ENCODE measurements at regions not wholly inside any gene's neighbourhood (a gene's known extent, or its start where the extent isn't known, plus 50 kb on each side); places are given as distances from the start of the nearest gene placed in this dataset.

- no CpG with 5 or more reads among the region's 5 CpGs for WGBS (ENCODE audit: insufficient coverage, insufficient read length)
- no peak for DNase-seq (ENCODE audit: low read depth, low spot score)
- H3K4me3 ChIP-seq (ENCODE audit: low read length) = no peak overlapping the region
- H3K9me3 ChIP-seq (ENCODE audit: control insufficient read depth, insufficient read depth, low read length) = no peaks in the 10 kb centered on the region
- no peaks in the 10 kb centered on the region for H3K27me3 ChIP-seq (ENCODE audit: control insufficient read depth, insufficient read depth, low read length)
- H3K36me3 ChIP-seq (ENCODE audit: control insufficient read depth, insufficient read depth, low read length) = no peaks in the 10 kb centered on the region
- no peak overlapping the region for H3K27ac ChIP-seq (ENCODE audit: low read length)
- no peaks in the 10 kb centered on the region for H3K4me1 ChIP-seq (ENCODE audit: control insufficient read depth, insufficient read depth, low read length)
Observed at GRCh38 chr5:138702166-138703077, 50.8 kb upstream of the CTNNA1 start.

GRCh38 chr5:138701678-138702077, 51.5 kb upstream of the CTNNA1 start:
- Histone ChIP-seq H3K9me3 (ENCODE audit: control insufficient read depth, insufficient read depth, low read length) (no peaks in the 10 kb centered on the region), H3K36me3 (ENCODE audit: control insufficient read depth, insufficient read depth, low read length) (no peaks in the 10 kb centered on the region), H3K4me3 (ENCODE audit: low read length) (no peak overlapping the region), H3K27ac (ENCODE audit: low read length) (no peak overlapping the region), H3K27me3 (ENCODE audit: control insufficient read depth, insufficient read depth, low read length) (no peaks in the 10 kb centered on the region), H3K4me1 (ENCODE audit: control insufficient read depth, insufficient read depth, low read length) (no peaks in the 10 kb centered on the region)
- WGBS (ENCODE audit: insufficient coverage, insufficient read length) = no CpG with 5 or more reads among the region's 3 CpGs
- no peak for DNase-seq (ENCODE audit: low read depth, low spot score)

GRCh38 chr5:138700581-138701362, 52.5 kb upstream of the CTNNA1 start:
- no CpG with 5 or more reads among the region's 8 CpGs for WGBS (ENCODE audit: insufficient coverage, insufficient read length)
- Histone ChIP-seq H3K4me1 (ENCODE audit: control insufficient read depth, insufficient read depth, low read length) (no peaks in the 10 kb centered on the region), H3K27ac (ENCODE audit: low read length) (no peak overlapping the region), H3K36me3 (ENCODE audit: control insufficient read depth, insufficient read depth, low read length) (no peaks in the 10 kb centered on the region), H3K9me3 (ENCODE audit: control insufficient read depth, insufficient read depth, low read length) (no peaks in the 10 kb centered on the region), H3K4me3 (ENCODE audit: low read length) (no peak overlapping the region), H3K27me3 (ENCODE audit: control insufficient read depth, insufficient read depth, low read length) (no peaks in the 10 kb centered on the region)
- no peak for DNase-seq (ENCODE audit: low read depth, low spot score)

GRCh38 chr5:138699482-138699881, 53.7 kb upstream of the CTNNA1 start:
- H3K4me3 ChIP-seq (ENCODE audit: low read length) = no peak overlapping the region
- no peaks in the 10 kb centered on the region for H3K27me3 ChIP-seq (ENCODE audit: control insufficient read depth, insufficient read depth, low read length)
- no peaks in the 10 kb centered on the region for H3K36me3 ChIP-seq (ENCODE audit: control insufficient read depth, insufficient read depth, low read length)
- no peak for DNase-seq (ENCODE audit: low read depth, low spot score)
- no CpG with 5 or more reads among the region's 2 CpGs for WGBS (ENCODE audit: insufficient coverage, insufficient read length)
- no peaks in the 10 kb centered on the region for H3K9me3 ChIP-seq (ENCODE audit: control insufficient read depth, insufficient read depth, low read length)
- no peaks in the 10 kb centered on the region for H3K4me1 ChIP-seq (ENCODE audit: control insufficient read depth, insufficient read depth, low read length)
- H3K27ac ChIP-seq (ENCODE audit: low read length) = no peak overlapping the region

GRCh38 chr5:138698713-138699112, 54.5 kb upstream of the CTNNA1 start:
- no peak for DNase-seq (ENCODE audit: low read depth, low spot score)
- WGBS (ENCODE audit: insufficient coverage, insufficient read length) = no CpG with 5 or more reads among the region's 5 CpGs
- no peaks in the 10 kb centered on the region for H3K9me3 ChIP-seq (ENCODE audit: control insufficient read depth, insufficient read depth, low read length)

GRCh38 chr5:138697720-138698360, 55.4 kb upstream of the CTNNA1 start:
- Histone ChIP-seq H3K27ac (ENCODE audit: low read length) (no peak overlapping the region), H3K36me3 (ENCODE audit: control insufficient read depth, insufficient read depth, low read length) (no peaks in the 10 kb centered on the region), H3K9me3 (ENCODE audit: control insufficient read depth, insufficient read depth, low read length) (no peaks in the 10 kb centered on the region), H3K4me1 (ENCODE audit: control insufficient read depth, insufficient read depth, low read length) (no peaks in the 10 kb centered on the region), H3K27me3 (ENCODE audit: control insufficient read depth, insufficient read depth, low read length) (no peaks in the 10 kb centered on the region), H3K4me3 (ENCODE audit: low read length) (no peak overlapping the region)
- no peak for DNase-seq (ENCODE audit: low read depth, low spot score)
- no CpG with 5 or more reads among the region's 7 CpGs for whole genome bisulfite sequencing (ENCODE audit: insufficient coverage, insufficient read length)

More at GRCh38 chr5:138698713-138699112, 54.5 kb upstream of the CTNNA1 start:
- Histone ChIP-seq H3K4me3 (ENCODE audit: low read length) (no peak overlapping the region), H3K4me1 (ENCODE audit: control insufficient read depth, insufficient read depth, low read length) (no peaks in the 10 kb centered on the region), H3K36me3 (ENCODE audit: control insufficient read depth, insufficient read depth, low read length) (no peaks in the 10 kb centered on the region), H3K27me3 (ENCODE audit: control insufficient read depth, insufficient read depth, low read length) (no peaks in the 10 kb centered on the region), H3K27ac (ENCODE audit: low read length) (no peak overlapping the region)

- no peak overlapping the region for H3K27ac ChIP-seq (ENCODE audit: low read length)
Observed at GRCh38 chr5:138696501-138696900, 56.7 kb upstream of the CTNNA1 start.

GRCh38 chr5:138695781-138696180, 57.4 kb upstream of the CTNNA1 start:
- no peak overlapping the region for H3K4me3 ChIP-seq (ENCODE audit: low read length)
- H3K27me3 ChIP-seq (ENCODE audit: control insufficient read depth, insufficient read depth, low read length) = no peaks in the 10 kb centered on the region
- WGBS (ENCODE audit: insufficient coverage, insufficient read length) = no CpG with 5 or more reads among the region's 3 CpGs
- no peaks in the 10 kb centered on the region for H3K4me1 ChIP-seq (ENCODE audit: control insufficient read depth, insufficient read depth, low read length)
- no peak for DNase-seq (ENCODE audit: low read depth, low spot score)
- H3K27ac ChIP-seq (ENCODE audit: low read length) = no peak overlapping the region
- H3K9me3 ChIP-seq (ENCODE audit: control insufficient read depth, insufficient read depth, low read length) = no peaks in the 10 kb centered on the region
- H3K36me3 ChIP-seq (ENCODE audit: control insufficient read depth, insufficient read depth, low read length) = no peaks in the 10 kb centered on the region

More at GRCh38 chr5:138696501-138696900, 56.7 kb upstream of the CTNNA1 start:
- Histone ChIP-seq H3K9me3 (ENCODE audit: control insufficient read depth, insufficient read depth, low read length) (no peaks in the 10 kb centered on the region), H3K4me3 (ENCODE audit: low read length) (no peak overlapping the region), H3K4me1 (ENCODE audit: control insufficient read depth, insufficient read depth, low read length) (no peaks in the 10 kb centered on the region), H3K27me3 (ENCODE audit: control insufficient read depth, insufficient read depth, low read length) (no peaks in the 10 kb centered on the region), H3K36me3 (ENCODE audit: control insufficient read depth, insufficient read depth, low read length) (no peaks in the 10 kb centered on the region)
- DNase-seq (ENCODE audit: low read depth, low spot score) = no peak
- no CpG with 5 or more reads among the region's 6 CpGs for WGBS (ENCODE audit: insufficient coverage, insufficient read length)

GRCh38 chr5:138694146-138694545, 59.1 kb upstream of the CTNNA1 start:
- no peaks in the 10 kb centered on the region for H3K9me3 ChIP-seq (ENCODE audit: control insufficient read depth, insufficient read depth, low read length)
- H3K4me1 ChIP-seq (ENCODE audit: control insufficient read depth, insufficient read depth, low read length) = no peaks in the 10 kb centered on the region
- no peak overlapping the region for H3K4me3 ChIP-seq (ENCODE audit: low read length)
- no peaks in the 10 kb centered on the region for H3K36me3 ChIP-seq (ENCODE audit: control insufficient read depth, insufficient read depth, low read length)
- no peak for DNase-seq (ENCODE audit: low read depth, low spot score)
- WGBS (ENCODE audit: insufficient coverage, insufficient read length) = no CpG with 5 or more reads among the region's 3 CpGs
- no peaks in the 10 kb centered on the region for H3K27me3 ChIP-seq (ENCODE audit: control insufficient read depth, insufficient read depth, low read length)
- H3K27ac ChIP-seq (ENCODE audit: low read length) = no peak overlapping the region

- no peak overlapping the region for H3K4me3 ChIP-seq (ENCODE audit: low read length)
- no peaks in the 10 kb centered on the region for H3K36me3 ChIP-seq (ENCODE audit: control insufficient read depth, insufficient read depth, low read length)
- DNase-seq (ENCODE audit: low read depth, low spot score) = no peak
- H3K27me3 ChIP-seq (ENCODE audit: control insufficient read depth, insufficient read depth, low read length) = no peaks in the 10 kb centered on the region
- H3K9me3 ChIP-seq (ENCODE audit: control insufficient read depth, insufficient read depth, low read length) = no peaks in the 10 kb centered on the region
- no peaks in the 10 kb centered on the region for H3K4me1 ChIP-seq (ENCODE audit: control insufficient read depth, insufficient read depth, low read length)
- H3K27ac ChIP-seq (ENCODE audit: low read length) = no peak overlapping the region
Observed at GRCh38 chr5:138692370-138692769, 60.9 kb upstream of the CTNNA1 start.
